Superior temporal gyrus (tissue), 1 donor: ENCODE measurements at regions not wholly inside any gene's neighbourhood (a gene's known extent, or its start where the extent isn't known, plus 50 kb on each side); places are given as distances from the start of the nearest gene placed in this dataset.
A peak's percentile ranks its signal among the peaks of the same experiment; 100 is the strongest.

Source experiments
- DNase-seq: peaks from one replicate; pipeline ENCODE4 v3.0.0-alpha.2; 2016; ENCODE audit errors: extremely low spot score

DNA sequence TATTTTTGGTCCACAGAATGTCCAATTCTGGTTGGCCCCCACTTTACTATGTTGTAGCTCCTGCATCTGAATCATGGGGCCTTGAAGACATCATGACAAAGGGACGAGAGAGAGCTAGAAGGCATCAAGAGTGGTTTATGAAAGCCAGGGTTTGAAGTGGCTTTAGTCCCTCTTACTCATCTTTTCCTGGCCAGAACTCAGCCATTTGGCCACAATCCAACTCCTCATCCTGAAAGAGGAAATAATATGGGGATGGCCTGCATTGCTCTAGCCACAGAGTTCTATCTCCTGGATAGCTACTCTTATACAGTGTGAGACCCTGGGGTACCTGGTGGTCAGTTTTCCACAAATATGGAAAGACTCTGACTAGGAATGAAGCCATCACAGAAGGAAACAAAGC is 418.9 kb downstream of the XPNPEP1 start:
- DNase-seq, result no peak

DNA sequence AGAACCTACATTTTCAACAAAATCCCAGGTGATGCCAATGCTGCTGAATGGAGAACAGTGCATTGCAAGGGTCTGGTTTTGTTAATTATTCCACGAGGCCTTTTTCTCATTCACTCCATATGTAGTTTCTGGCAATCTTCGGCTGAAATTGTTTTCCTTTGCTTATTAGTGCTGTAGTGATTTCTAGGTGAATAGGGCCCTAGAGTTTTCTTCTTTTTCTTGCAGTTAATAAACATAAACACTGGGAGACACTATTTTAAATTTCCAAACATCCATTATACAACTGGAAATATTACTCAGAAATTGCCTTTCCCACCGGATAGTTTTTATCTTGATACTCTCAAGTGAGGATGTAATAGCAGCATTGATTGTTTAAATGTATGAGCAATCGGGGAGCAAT is 435.6 kb downstream of the XPNPEP1 start:
- no peak for DNase-seq

- DNase-seq, result no peak
Observed at GRCh38 chr10:109480836-109481235, 442.5 kb downstream of the XPNPEP1 start.

DNA sequence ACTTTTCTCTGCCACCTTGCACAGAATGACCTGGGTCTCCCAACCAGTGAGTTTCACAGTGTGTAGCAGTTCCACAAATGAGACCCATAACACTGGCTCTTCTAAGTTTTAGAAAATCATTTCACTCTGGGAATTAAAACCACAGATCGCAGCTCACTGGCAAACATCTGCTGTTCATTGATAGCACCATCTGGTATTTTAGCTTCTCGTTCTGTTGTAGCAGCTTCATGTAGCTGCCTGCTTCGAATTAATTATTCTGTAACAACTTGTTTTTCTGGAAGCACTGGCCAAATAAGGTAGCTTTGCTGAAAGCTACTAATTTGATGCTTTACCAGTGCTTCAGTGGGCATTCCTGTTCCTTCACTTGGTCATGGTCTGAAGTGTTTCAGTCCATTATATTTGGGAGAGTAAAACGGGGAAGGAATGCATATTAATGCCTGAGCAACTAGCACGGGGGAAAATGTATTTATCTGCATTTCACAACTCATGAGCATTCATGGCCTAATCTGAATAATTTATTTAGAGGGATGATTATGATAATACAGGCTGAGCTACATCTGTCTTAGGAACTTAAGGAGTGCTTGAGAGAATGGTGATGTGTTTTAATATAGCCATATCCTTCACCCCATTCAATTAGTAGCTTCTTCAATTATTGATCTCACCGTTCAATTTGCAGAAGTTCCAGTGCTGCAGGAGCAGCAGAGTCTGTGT is 447.4 kb downstream of the XPNPEP1 start:
- DNase-seq, result no peak

GRCh38 chr10:109474812-109475211 is 448.5 kb downstream of the XPNPEP1 start:
- no peak for DNase-seq

GRCh38 chr10:109474261-109474660 is 449.1 kb downstream of the XPNPEP1 start:
- DNase-seq, result no peak

GRCh38 chr10:109467551-109467950 is 455.8 kb downstream of the XPNPEP1 start:
- DNase-seq, result no peak

GRCh38 chr10:109464949-109465348 is 458.4 kb downstream of the XPNPEP1 start:
- no peak for DNase-seq

DNA sequence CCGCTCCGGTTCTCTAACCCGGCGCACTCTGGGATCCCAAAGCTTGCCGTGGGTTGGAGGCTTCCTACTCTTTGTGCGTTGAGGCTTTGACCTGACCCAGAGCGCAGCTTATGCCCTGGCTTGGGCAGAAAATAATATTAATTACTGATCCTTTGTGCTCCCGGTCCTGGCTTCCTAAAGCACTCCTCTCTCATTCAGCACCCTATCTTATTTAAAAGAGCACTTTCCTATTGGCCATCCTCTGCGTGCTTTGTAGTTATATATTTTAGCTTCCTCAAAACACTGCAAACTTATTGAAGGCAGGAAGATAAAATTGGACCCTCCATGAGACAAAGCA is 466.0 kb downstream of the XPNPEP1 start:
- DNase-seq, result no peak

DNA sequence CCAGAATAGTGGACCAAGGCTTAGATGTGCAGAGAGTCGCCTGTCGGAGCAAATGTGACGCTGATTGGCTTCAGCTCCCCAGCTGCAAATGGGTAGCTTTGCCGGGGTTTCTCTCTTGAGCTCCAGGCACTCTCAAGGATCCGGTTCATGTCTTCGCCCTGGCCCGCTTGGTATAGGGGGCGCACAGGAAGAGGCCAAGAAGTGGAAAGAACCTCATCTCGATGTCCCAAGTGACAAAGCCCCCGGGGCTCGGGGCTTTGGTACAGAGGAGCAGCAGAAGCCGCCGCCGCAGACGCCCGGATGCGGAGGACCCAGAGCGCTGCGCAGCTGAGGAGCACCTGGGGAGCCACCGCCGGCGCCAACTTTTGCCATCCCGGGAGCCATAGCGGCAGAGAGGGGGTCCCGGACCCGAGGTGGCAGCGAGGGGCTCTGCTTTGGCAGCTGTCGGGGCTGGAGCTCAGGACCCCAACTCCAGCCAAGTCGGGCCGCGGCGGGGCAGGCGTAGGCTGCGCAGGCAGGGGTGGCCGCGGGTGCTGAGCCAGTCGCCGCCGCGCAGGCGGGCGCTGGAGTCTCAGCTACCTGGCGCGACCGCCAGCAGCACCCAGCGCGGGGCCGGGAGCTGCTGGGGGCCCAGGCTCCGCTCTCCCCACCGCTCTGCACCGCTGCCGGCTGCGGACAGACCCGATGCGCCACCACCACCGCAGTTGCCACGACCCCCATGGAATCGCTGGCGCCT is 466.6 kb downstream of the XPNPEP1 start:
- no peak for DNase-seq

DNA sequence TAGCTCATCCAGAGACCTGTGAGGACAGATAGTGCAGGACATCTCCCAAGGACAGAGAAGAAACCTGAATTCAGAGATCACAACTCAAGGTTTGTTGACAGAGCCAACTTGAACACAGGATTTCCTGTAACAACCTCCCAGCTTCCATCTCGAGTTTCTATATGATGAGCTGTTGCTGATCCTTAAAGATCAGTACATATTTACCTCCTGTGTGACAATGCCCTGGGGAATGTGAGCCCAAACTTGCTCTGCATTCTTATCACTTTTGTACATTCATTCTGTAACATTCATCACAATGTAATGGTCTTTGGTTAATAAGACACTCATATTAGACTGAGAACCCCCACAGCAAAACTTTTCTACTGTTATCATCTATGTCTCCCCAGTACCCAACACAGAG is 468.6 kb downstream of the XPNPEP1 start:
- no peak for DNase-seq

GRCh38 chr10:109451879-109452278 is 471.4 kb downstream of the XPNPEP1 start:
- no peak for DNase-seq

- DNase-seq, result no peak
Observed at GRCh38 chr10:109450702-109451101, 472.6 kb downstream of the XPNPEP1 start.

DNA sequence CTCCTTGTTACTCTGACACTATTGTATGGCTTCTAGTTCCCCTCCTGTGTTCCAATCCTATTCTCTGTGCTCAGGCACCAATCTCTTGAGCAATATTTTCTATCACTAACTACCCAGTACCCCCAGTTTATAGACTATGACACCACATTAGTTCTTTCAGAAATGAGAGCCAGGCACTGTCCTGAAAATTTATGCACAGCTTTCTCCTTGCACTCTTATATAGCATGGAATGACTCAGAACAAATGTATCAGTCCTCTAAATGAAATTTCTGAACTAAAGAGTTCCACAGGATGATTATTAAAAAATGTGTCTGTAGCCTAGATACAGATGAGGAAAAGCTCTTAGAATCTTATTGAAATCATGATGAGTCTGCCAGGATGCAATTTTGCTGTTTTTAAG is 489.9 kb downstream of the XPNPEP1 start:
- no peak for DNase-seq

GRCh38 chr10:109432281-109432680 is 491.0 kb downstream of the XPNPEP1 start:
- DNase-seq, result no peak

DNA sequence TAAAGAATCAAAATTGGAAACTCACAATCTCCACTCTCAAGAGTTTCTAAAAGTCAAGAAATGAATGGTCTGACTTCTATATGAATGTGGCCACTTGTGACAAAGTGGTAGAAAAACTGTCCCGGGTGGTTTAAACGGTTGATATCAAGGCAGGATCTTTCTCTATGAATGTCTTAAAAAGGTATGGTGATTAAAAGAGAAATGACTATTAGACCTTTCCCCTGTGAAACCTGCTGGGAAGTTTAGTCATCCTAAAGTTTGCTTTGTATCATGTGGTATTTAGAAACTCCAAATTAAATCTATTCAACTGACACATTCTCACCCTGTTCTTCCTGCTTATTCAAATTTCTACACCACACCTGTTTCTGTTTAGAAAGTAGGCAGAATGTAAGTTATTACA is 492.5 kb downstream of the XPNPEP1 start:
- DNase-seq, result no peak

- no peak for DNase-seq
Observed at GRCh38 chr10:109430043-109430760, 493.1 kb downstream of the XPNPEP1 start.

- no peak for DNase-seq
Observed at GRCh38 chr10:109428775-109429491, 494.4 kb downstream of the XPNPEP1 start.

GRCh38 chr10:109427411-109427810 is 495.9 kb downstream of the XPNPEP1 start:
- DNase-seq, result peak; percentile 30

- DNase-seq, result no peak
Observed at GRCh38 chr10:109426987-109427386, 496.3 kb downstream of the XPNPEP1 start.

GRCh38 chr10:109418795-109419194 is 504.5 kb downstream of the XPNPEP1 start:
- DNase-seq, result peak; percentile 26

GRCh38 chr10:109417803-109418202 is 505.5 kb downstream of the XPNPEP1 start:
- no peak for DNase-seq
